Spinal cord (tissue), 9 donors: ENCODE measurements at regions not wholly inside any gene's neighbourhood (a gene's known extent, or its start where the extent isn't known, plus 50 kb on each side); places are given as distances from the start of the nearest gene placed in this dataset.
"Not testable (repeated sequence)": the region's sequence is repeated elsewhere in the genome, so short reads cannot be mapped to it uniquely, and the experiment has no call there.

ENCODE experiments used
- DNase-seq, 6 donors: peaks; one replicate each; pipeline versions ENCODE4 v3.0.0 to v3.0.0-alpha.2; 2013 to 2015; ENCODE audit warnings: low spot score in 6 of 6, low read depth in 4 of 6
- H3K27ac ChIP-seq: one replicate; pipeline ENCODE4 v1.5.1; 2013; ENCODE audit warnings: low read depth, low read length, control low read depth
- H3K27me3 ChIP-seq: one replicate; pipeline ENCODE4 v1.6.1; 2013; ENCODE audit warnings: low read length; ENCODE audit not compliant: control insufficient read depth, insufficient read depth
- H3K36me3 ChIP-seq: one replicate; pipeline ENCODE4 v1.6.1; 2013; ENCODE audit warnings: low read length; ENCODE audit not compliant: control insufficient read depth, insufficient read depth
- H3K4me1 ChIP-seq: one replicate; pipeline ENCODE4 v1.6.1; 2013; ENCODE audit warnings: low read length; ENCODE audit not compliant: control insufficient read depth, insufficient read depth
- H3K4me3 ChIP-seq: one replicate; pipeline ENCODE4 v1.5.1; 2013; ENCODE audit warnings: low read depth, low read length, control low read depth
- H3K9me3 ChIP-seq: one replicate; pipeline ENCODE4 v1.6.1; 2013; ENCODE audit warnings: low read length; ENCODE audit not compliant: control insufficient read depth, insufficient read depth
- WGBS: methylation state at CpG from one replicate; pipeline ENCODE4 v1.1.5; 2013; ENCODE audit warnings: missing lambda C conversion rate; ENCODE audit not compliant: insufficient coverage; 5-methylcytosine and 5-hydroxymethylcytosine counted together
- donor health status: healthy.

DNA sequence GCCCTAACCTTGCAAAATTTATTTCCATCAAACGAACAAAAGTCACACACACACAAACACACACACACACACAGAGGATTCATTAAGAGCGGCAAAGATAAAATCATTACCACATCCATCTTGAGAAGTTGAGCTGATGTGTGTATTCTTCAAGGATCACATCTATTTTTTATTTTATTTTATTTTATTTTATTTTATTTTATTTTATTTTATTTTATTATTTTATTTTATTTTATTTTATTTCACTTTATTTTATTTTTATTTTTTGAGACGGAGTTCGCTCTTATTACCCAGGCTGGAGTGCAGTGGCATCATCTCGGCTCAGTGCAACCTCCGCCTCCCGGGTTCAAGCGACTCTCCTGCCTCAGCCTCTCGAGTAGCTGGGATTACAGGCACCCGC is 71.3 kb upstream of the SHOX start:
- H3K27me3 ChIP-seq, H3K4me1 ChIP-seq, H3K4me3 ChIP-seq, H3K9me3 ChIP-seq, H3K27ac ChIP-seq, DNase-seq, H3K36me3 ChIP-seq: not testable (repeated sequence)
- WGBS: no CpG with 5 or more reads among the region's 10 CpGs

DNA sequence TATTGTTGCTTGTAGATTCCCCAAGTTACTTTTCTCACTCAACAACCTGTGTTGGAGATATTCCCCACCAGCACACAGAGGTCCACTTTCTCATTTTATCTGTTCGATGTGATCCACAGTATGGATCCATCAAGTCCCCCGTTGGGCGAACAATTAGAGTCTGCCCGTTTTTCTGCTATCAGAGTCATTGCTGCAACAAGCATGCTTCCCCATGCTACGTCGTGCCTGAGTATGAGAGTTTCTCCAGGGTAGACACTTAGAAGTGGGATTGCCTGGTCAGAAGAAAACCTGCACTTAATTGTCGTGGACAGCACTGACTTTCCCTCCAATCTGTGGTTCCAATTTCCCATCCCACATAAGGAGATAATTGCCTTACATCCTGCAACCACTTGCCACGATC is 62.7 kb upstream of the SHOX start:
- DNase-seq: no peak
- Histone ChIP-seq H3K27me3 (peaks cover 2% of the 10 kb centered on the region), H3K36me3 (no peaks in the 10 kb centered on the region), H3K27ac (no peak overlapping the region), H3K4me3 (no peak overlapping the region), H3K4me1 (no peaks in the 10 kb centered on the region), H3K9me3 (no peaks in the 10 kb centered on the region)
- 94% methylated on average over 5 of the region's 8 CpGs for WGBS

DNA sequence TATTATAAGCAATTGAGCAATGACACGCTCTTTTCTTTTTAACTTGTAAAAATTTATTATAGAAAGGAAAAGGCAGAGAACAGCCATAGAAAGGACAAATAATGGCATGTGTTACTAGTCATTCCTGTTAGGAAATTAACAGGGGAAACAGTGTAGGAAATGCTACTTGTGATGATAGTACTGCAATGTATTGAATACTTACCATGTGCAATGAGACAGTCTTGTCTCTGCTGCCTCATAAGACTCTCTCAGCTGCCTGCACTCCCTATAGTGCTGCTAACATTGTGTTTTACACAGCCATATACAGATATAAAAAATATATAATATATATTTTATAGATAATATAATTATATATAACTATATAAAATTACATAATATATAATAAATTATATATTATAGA is 62.3 kb upstream of the SHOX start:
- Histone ChIP-seq H3K4me3 (no peak overlapping the region), H3K9me3 (no peaks in the 10 kb centered on the region), H3K27ac (no peak overlapping the region), H3K27me3 (peaks cover 2% of the 10 kb centered on the region), H3K4me1 (no peaks in the 10 kb centered on the region), H3K36me3 (no peaks in the 10 kb centered on the region)
- WGBS: no CpG with 5 or more reads among the region's 1 CpG
- no peak for DNase-seq

GRCh38 chrX:572538-573124 is 58.0 kb upstream of the SHOX start:
- H3K27ac ChIP-seq: no peak overlapping the region
- peaks cover 6% of the 10 kb centered on the region for H3K9me3 ChIP-seq
- H3K36me3 ChIP-seq: no peaks in the 10 kb centered on the region
- 77% methylated on average over 6 of the region's 12 CpGs for WGBS
- peak in 2 of 6 donors; percentile 7 to 30 for DNase-seq
- peaks cover 3% of the 10 kb centered on the region for H3K27me3 ChIP-seq
- no peaks in the 10 kb centered on the region for H3K4me1 ChIP-seq
- no peak overlapping the region for H3K4me3 ChIP-seq

DNA sequence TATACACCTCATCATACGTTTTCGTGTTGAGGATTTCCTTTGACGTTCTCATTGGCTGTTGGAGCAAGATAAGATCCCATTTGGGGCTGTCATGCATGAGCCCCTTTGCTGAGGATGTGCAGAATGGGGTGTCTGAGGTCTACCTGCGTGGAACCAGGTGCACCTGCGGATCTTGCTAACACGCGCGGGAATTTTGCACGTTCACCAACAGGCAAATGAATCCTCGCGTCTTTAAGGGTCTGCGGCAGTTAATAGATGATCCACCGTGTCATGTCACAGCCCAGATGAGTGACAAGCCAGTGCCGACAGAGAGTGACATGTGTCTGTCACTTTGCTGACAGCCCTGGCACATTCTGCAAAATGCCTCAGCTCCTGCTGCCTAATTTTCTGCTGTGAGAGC is 56.3 kb upstream of the SHOX start:
- Histone ChIP-seq H3K36me3 (no peaks in the 10 kb centered on the region), H3K4me1 (no peaks in the 10 kb centered on the region), H3K27ac (no peak overlapping the region), H3K4me3 (no peak overlapping the region), H3K27me3 (peaks cover 3% of the 10 kb centered on the region), H3K9me3 (peaks cover 6% of the 10 kb centered on the region)
- WGBS: 79% methylated on average over 12 of the region's 14 CpGs
- DNase-seq: peak in 1 of 6 donors; percentile 9

DNA sequence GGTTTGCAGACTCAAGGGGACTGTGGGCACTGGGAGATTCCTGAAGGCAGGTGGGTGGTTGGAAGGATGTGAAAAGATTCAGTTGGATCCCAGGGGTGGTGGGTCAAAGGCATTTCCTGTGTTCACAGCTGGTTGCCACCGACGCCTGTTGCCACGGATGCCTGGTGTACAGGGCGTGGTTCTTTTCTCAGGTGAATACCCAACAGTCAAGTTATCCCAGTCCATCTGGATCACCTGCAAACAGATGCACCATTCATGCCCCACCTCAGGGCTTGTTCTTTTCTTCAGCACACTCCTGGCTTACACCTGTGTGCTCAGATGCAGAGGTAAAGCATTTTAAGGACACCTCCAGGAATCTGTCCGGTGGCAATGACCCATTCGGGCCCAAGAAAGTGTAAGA is 55.8 kb upstream of the SHOX start:
- peaks cover 6% of the 10 kb centered on the region for H3K9me3 ChIP-seq
- no peak for DNase-seq
- no peaks in the 10 kb centered on the region for H3K4me1 ChIP-seq
- H3K36me3 ChIP-seq: no peaks in the 10 kb centered on the region
- no peak overlapping the region for H3K4me3 ChIP-seq
- WGBS: 81% methylated on average over 6 of the region's 6 CpGs
- no peak overlapping the region for H3K27ac ChIP-seq
- H3K27me3 ChIP-seq: peaks cover 3% of the 10 kb centered on the region

GRCh38 chrX:576904-577560 is 53.6 kb upstream of the SHOX start:
- Histone ChIP-seq H3K36me3 (no peaks in the 10 kb centered on the region), H3K9me3 (peaks cover 6% of the 10 kb centered on the region), H3K27me3 (peaks cover 3% of the 10 kb centered on the region), H3K4me3 (no peak overlapping the region), H3K27ac (no peak overlapping the region), H3K4me1 (no peaks in the 10 kb centered on the region)
- 80% methylated on average over 3 of the region's 7 CpGs for WGBS
- no peak for DNase-seq

GRCh38 chrX:578531-578930 is 52.1 kb upstream of the SHOX start:
- WGBS: 41% methylated on average over 5 of the region's 9 CpGs
- no peak overlapping the region for H3K4me3 ChIP-seq
- peaks cover 6% of the 10 kb centered on the region for H3K9me3 ChIP-seq
- DNase-seq: no peak
- H3K27ac ChIP-seq: no peak overlapping the region
- H3K36me3 ChIP-seq: no peaks in the 10 kb centered on the region
- peaks cover 3% of the 10 kb centered on the region for H3K27me3 ChIP-seq
- no peaks in the 10 kb centered on the region for H3K4me1 ChIP-seq

- Histone ChIP-seq H3K9me3 (peaks cover 6% of the 10 kb centered on the region), H3K27ac (no peak overlapping the region), H3K27me3 (peaks cover 8% of the 10 kb centered on the region), H3K4me1 (no peaks in the 10 kb centered on the region), H3K36me3 (no peaks in the 10 kb centered on the region), H3K4me3 (no peak overlapping the region)
- DNase-seq: no peak
- 38% methylated on average over 2 of the region's 7 CpGs for WGBS
Observed at GRCh38 chrX:580030-580429, 50.6 kb upstream of the SHOX start.
